HG03196 (cell line): ENCODE measurements at regions not wholly inside any gene's neighbourhood (a gene's known extent, or its start where the extent isn't known, plus 50 kb on each side); places are given as distances from the start of the nearest gene placed in this dataset.

Experiments used
- ATAC-seq: cut with Tn5 transposase; IDR thresholded peaks from one replicate; pipeline ENCODE4 v1.9.1; 2021; ENCODE audit not compliant: unreplicated experiment

DNA sequence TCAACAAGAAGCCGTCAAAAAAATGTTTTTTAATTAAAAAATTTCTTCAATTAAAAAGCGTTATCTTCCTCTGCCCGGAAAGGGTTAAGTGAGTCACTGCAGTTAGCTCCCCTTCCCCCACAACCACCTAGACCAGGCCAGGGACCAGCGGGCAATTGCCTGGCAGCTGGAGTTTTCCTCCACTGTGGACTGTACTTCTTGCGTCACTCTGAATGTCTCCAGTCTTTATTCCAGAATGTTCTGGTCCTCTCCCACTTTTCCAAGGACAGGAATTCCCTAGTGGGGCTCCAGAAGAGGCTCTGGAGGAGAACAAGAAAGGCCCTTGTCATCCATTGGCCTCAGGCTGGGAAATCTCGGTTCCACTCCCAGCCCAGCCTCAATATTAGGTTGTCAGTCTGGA is 114.0 kb downstream of the C9orf50 start:
- no peak for ATAC-seq

DNA sequence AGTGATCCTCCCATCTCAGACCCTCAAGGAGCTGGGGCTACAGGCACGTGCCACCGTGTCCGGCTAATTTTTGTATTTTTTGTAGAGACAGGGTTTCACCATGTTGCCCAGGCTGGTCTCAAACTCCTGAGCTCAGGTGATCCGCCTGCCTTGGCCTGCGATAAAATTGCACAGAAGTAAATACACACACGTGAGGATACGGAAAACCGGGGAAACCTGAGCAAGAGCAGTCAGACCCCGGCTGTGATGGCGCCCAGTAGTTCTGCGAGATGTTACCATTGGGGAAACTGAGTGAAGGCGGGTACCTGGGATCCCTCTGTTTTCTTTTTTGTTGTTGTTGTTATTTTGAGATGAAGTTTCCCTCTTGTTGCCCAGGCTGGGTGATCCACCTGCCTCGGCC is 114.9 kb downstream of the C9orf50 start:
- ATAC-seq: no peak

GRCh38 chr9:129505270-129505902 is 115.5 kb downstream of the C9orf50 start:
- no peak for ATAC-seq

DNA sequence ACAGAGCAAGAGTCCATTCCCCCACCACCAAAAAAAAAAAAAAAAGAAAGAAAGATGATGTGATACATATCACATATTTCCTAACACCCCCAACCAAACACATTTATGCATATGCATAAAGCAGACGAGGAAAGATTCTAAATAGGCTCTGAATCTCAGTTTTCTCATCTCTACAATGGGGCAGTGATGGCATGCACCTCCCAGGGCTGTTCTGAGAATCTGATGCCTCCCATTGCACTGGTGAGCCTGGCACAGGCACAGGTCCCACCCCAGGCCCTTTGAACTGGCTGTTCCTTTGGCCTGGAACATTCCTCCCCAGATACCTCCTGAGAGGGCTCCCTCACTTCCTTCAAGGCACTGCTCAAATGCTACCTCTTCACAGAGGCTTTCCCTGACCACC is 116.5 kb downstream of the C9orf50 start:
- no peak for ATAC-seq

DNA sequence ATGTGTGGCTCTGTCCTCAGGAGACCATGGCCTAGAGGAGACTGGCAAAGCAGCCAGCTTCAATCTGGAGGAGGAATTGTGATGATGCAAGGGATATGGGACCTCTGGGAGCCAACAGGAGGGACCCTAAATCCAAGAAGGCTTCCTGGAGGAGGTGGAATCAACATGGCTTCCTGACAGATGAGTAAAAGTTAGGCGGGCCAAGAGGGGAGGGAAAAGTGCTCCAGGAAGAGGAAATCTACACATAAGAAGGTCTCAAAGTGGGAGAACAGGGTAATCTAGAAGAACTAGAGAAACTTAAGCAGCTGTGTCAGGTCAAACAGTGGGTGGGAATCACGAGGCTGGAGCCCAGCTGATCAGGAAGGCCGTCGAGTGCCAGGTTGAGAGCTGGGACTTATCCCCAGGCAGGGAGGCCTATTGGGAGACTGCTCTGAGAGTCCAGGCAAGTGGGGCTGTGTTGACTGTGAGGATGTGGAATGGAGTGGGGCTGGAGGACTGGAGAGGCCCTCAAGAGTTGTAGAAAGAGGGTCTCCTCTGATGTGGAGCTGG is 119.1 kb downstream of the C9orf50 start:
- ATAC-seq: no peak

DNA sequence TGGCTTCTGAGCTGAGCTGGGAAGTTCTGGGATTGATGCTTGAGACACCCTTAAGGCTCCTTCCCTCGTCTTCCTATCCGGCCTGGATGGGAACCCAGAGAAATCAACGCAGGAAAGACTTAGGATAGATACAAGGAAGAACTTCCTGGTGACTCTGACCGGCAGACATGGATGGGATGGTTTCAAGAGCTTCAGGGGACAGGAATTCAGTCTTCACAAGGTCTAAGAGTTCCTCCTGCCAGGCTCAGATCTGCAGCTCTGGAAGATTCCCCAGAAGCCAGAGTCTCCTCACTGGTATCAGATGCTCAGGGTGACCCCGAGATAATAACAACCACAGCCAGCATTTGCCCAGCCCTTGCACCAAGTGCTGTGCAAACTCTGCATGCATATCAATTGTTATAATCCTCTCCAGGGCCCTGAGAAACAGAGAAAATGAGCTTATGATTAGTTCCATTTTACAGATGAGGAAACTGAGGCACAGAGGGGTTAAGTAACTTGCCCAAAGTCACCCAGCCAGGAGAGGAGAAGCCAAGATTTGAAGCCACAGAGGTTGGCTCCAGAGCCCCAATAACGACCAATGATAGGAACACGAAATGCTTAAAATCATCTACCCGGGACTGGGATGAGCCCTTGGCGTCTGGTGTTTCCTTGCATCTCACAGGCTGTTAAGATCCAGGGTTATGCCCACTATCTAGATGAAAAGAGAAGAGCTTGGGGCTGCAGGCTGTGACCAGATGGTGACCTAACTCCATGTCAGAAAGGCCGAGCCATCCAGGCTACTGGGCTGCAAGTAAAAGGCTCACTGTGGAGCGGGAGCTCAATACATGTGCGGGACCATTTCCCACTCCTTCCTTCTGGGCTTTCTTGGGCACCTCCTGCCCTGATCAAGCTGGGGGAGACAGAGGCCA is 119.8 kb downstream of the C9orf50 start:
- no peak for ATAC-seq

GRCh38 chr9:129500161-129500862 is 120.6 kb downstream of the C9orf50 start:
- ATAC-seq: no peak

GRCh38 chr9:129498451-129499384 is 122.2 kb downstream of the C9orf50 start:
- no peak for ATAC-seq

DNA sequence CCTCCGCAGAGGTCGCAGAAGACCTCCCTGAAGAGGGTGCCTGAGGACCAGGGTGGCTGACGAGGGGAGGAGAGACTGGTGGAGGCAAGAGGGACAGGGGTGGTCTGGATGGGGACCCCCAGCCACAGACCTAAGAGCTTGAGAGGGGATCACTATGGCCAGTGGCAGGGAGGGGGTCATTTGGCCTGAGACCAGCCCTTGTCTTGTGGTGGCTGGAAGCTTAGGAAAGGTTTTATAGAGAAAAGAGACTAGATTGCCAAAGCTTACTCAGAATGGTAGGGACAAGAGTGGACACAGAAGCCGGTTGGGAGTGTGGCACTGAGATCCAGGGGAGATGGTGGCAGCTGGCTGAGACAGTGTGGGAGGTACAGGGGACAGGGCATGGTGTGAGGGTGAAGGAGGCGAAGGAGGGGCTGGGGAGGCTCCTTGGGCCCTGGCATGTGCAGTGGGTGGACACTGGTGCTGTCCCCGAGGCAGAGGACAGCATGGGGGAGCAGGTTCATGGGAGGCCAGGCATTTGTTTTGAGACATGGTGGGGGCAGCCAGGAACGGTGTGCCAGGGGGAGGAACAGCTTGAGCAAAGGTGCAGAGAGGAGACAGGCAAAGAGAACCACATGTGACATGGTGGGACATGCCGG is 123.0 kb downstream of the C9orf50 start:
- no peak for ATAC-seq

DNA sequence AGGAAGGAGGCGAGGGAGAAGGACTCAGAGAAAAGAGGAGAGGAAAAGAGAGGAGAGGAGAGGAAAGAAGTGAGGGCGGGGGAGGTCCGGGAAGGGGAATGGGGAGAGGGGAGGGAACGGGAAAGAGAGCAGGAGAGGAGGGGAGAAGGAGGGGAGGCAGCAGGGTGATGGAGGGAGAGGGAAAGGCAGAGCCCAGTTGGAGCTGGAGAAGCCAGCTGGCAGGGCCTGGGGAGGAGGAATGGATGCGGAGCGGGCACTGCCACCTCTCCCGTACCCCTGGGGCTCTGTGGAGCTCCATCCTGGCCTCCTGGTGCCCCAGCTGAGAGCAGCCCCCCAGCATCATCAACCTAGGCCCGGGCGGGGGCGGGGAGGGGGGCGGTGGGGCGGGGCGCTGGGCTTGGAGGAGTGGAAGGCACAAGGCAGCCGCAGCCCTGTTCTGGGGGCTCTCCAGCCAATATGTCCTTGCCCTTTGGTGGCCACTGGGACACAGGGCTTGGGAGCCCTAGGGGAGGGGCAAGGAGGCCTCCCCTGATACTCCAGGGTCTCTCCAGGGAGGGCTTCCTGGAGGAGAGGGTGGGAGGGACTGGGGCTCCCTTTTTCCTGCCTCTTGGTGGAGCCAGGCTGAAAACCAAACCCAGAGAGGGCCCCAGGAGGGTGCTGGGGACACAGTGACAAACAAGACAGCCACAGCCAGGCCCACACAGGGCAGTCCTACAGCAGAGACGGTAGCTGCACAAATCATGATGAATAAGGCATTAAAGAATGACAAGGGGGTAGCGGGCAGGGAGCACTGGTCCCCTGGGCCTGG is 123.7 kb downstream of the C9orf50 start:
- ATAC-seq: no peak

DNA sequence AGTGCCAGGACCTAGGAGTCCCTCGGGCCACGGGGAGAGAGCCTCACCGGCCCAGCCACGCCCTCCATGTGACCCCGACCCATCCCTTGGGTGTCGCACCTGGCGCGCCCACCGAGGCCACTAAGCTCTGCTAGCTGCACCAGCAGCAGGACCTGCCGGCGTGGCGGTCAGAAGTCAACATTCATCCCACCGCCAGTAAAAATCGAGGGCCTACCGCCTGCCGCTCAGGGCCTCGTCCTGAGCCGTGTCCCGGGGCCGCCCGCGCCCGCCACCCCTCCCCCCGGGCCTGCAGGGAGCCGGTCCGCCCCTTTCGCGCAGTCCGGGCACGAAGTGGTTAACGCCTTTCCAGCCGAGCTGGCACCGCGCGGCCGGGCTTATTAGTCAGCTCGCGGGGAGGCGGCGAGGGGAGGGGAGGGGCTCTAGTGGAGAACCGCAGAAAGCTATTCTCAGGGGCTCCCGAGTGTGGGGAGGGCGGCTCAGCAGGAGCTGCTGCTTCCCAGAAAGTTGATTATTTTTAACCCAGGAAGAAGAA is 124.4 kb downstream of the C9orf50 start:
- ATAC-seq: no peak

DNA sequence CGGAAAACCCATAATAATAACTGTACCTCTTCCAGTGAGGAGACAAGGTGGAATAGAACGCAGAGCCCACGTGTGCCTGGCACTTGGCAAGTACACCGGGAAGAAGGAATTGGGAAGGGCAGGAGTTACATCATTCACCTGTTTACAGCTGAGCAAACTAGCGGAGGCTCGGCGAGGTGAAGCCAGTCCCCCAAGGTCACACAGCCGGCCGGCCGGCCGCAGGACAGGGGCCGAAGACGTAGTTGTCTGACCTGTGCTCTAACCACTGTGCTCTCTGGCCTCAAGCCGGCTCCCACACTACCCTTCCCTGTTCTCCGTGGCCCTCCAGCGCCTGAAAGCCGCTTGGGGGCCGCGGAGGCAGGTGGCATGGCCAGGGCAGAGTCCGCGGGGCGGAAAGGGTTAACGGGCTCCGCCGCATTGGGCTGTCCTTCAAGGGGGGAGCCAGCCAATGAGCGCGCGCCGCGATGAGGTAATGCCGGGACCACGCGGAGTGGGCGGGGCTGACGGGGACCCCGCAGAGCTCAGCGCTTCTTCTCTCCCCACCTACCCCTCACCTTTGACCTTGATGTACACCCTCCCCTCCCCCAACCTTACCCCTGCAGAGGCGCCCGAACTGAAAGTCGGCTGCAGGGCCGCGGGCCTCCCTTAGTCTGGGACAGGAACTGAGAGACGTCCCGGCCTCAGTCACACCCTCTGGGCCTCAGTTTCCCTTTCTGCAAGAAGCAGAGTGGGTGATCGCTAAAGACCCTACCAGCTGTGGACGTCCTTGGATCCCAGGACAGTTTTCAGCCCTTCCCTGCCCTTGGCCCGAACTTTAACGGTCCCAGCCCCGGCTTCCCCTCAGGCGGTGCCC is 125.1 kb downstream of the C9orf50 start:
- no peak for ATAC-seq

DNA sequence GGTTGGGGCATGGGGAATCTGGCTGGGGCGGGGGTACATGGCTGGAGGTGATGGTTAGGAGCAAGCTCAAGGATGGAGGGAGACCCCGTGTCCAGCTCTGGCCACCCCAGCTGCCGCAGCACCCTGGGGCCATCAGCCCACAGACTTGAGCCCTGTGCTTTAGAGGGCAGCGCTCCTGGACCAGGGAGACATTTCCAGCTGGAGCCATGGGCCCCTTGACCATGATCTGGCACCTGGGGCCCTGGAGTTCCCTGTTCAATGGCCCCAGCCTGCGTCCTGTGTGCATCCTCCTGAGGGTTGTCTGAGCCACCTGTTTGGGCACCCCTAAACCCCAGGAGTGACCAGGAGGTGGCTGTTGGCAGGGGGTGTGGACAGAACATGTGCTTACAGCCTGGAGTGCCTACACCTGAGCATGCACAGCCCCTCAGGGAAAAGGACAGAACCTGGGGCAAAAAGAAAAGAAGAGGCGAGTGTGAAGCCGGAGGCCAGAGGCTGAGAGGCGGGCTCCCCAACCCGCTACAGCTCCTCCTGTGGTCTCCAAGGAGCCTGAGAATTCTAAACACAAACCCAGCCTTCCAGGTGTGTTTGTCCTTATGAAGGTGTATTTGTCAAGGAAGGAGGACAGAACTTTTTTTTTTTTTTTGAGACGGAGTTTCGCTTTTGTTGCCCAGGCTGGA is 126.7 kb downstream of the C9orf50 start:
- no peak for ATAC-seq

- no peak for ATAC-seq
These were observed 127.2 kb downstream of the C9orf50 start for GRCh38 chr9:129493706-129494047.

- ATAC-seq: no peak
These were observed 127.7 kb downstream of the C9orf50 start for GRCh38 chr9:129493002-129493705.

DNA sequence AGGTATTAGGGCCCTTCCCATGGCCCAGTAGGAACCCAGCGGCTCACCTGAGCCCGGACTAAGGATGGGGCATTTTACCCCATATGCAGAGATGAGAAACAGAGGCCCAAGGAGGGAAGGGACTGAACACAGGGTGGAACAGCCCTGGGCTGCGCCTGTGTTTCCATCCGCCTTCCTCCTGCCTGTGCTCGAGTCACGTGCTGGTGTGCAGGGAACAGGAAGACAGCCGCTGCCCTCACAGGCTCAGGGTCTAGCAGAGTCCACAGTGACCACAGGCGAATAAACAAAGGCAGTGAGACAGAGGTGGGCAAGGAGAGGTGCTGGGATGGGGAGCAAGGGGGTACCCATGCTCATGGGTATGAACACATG is 129.4 kb downstream of the C9orf50 start:
- ATAC-seq: no peak
